ENCODE measurements at regions not wholly inside any gene's neighbourhood (a gene's known extent, or its start where the extent isn't known, plus 50 kb on each side); places are given as distances from the start of the nearest gene placed in this dataset.

DNA sequence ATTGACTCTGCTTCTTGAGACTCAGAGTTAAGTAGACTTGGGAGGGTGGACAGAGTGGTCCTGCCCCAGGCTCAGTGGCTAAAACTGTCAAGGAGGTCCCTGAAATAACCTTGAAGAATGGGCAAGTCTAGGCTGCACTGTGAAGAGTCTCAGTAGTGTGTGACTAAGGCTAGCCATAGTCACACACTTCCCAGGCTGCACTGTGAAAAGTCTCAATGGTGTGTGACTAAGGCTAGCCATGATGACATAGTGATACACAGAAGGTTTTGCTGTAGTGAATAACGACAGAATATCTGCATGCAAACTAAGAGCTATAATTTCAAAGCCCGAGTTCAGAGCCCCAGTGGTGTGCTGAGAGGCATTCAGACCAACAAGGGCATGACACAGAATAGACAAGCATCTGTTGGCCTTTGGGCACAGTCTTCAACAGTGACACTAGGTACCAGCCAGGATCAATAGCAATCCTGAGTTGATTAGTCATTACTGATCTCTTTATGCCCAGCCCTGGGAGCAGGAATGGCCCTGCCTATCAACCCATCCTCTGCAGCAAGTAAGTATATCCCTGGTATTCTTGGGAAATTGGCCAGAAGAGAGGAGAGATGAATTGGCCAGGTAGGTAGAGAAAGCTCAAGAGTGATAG lies 72.4 kb upstream of the BBX start:
- TF ChIP-seq, protein P1, sequence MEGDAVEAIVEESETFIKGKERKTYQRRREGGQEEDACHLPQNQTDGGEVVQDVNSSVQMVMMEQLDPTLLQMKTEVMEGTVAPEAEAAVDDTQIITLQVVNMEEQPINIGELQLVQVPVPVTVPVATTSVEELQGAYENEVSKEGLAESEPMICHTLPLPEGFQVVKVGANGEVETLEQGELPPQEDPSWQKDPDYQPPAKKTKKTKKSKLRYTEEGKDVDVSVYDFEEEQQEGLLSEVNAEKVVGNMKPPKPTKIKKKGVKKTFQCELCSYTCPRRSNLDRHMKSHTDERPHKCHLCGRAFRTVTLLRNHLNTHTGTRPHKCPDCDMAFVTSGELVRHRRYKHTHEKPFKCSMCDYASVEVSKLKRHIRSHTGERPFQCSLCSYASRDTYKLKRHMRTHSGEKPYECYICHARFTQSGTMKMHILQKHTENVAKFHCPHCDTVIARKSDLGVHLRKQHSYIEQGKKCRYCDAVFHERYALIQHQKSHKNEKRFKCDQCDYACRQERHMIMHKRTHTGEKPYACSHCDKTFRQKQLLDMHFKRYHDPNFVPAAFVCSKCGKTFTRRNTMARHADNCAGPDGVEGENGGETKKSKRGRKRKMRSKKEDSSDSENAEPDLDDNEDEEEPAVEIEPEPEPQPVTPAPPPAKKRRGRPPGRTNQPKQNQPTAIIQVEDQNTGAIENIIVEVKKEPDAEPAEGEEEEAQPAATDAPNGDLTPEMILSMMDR (IDR thresholded peaks at IDR 0.05) = no peak
- no peak for TF ChIP-seq POLR2AphosphoS5 (IDR thresholded peaks at IDR 0.05; ENCODE audit: insufficient read depth in 1 of 2, low read depth in 1 of 2)
